ENCODE measurements at regions not wholly inside any gene's neighbourhood (a gene's known extent, or its start where the extent isn't known, plus 50 kb on each side); places are given as distances from the start of the nearest gene placed in this dataset.

DNA sequence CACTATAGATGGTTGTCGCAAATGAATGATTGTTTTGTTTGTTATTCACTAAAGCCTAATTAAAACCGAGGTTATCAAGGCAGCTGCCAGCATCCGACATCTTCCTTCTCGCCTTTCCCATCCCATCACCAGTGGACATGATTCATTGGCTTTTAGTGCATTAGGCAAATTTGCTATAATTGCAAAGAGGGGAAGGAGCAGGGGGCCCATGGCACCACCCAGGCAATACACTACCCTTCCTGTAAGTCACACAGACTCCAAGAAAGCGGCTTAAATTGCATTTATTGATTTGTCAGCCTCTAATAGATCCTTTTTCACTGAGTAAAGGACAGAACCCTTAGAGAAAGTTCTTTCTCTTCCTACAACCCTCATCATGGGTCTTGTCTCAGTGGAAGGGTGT is 169.2 kb upstream of the NCAM1 start:
- TF ChIP-seq, protein P1, sequence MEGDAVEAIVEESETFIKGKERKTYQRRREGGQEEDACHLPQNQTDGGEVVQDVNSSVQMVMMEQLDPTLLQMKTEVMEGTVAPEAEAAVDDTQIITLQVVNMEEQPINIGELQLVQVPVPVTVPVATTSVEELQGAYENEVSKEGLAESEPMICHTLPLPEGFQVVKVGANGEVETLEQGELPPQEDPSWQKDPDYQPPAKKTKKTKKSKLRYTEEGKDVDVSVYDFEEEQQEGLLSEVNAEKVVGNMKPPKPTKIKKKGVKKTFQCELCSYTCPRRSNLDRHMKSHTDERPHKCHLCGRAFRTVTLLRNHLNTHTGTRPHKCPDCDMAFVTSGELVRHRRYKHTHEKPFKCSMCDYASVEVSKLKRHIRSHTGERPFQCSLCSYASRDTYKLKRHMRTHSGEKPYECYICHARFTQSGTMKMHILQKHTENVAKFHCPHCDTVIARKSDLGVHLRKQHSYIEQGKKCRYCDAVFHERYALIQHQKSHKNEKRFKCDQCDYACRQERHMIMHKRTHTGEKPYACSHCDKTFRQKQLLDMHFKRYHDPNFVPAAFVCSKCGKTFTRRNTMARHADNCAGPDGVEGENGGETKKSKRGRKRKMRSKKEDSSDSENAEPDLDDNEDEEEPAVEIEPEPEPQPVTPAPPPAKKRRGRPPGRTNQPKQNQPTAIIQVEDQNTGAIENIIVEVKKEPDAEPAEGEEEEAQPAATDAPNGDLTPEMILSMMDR (IDR thresholded peaks at IDR 0.05; ENCODE audit: low read depth, low read length): no peak
- TF ChIP-seq EZH2phosphoT487 (IDR thresholded peaks at IDR 0.05; ENCODE audit: low read depth): no peak

Data from OCI-LY3 (cell line).